ES-I3 (cell line): ENCODE measurements at regions not wholly inside any gene's neighbourhood (a gene's known extent, or its start where the extent isn't known, plus 50 kb on each side); places are given as distances from the start of the nearest gene placed in this dataset.

Experiments used
- H3K36me3 ChIP-seq: 2 replicates; pipeline ENCODE4 v1.6.1; 2013; ENCODE audit warnings: mild to moderate bottlenecking, low read length, control low read depth, moderate library complexity; ENCODE audit not compliant: insufficient read depth
- H3K4me1 ChIP-seq: 2 replicates; pipeline ENCODE4 v1.6.1; 2013; ENCODE audit warnings: mild to moderate bottlenecking, control low read depth, low read length; ENCODE audit not compliant: insufficient read depth
- H3K9ac ChIP-seq: 2 replicates; pipeline ENCODE4 v1.6.1; 2013; ENCODE audit warnings: low read depth, mild to moderate bottlenecking, low read length, moderate library complexity
- H3K9me3 ChIP-seq: 2 replicates; pipeline ENCODE4 v1.6.1; 2013; ENCODE audit warnings: mild to moderate bottlenecking, low read length, moderate library complexity; ENCODE audit not compliant: control insufficient read depth, insufficient read depth

DNA sequence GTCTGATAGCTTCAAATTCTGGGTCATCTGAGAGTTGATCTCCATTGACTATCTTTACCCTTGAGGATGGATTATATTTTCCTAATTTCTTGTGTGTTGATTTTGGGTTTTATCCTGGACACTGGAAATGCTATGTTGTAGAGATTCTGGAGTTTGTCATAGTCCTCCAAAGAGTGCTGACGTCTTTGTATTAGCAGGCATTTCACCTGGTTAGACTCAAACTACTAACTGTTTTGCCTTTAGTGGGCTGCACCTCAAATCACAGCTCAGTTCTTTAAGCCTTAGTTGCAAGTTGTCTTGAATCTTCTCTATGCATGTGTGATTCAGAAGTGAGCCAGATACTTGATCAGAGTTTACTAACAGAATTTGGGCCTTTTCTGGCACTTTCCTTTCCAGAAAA is 264.3 kb downstream of the RPS24 start:
- peaks cover 19% of the 10 kb centered on the region; the same call in 1 of the 2 replicates for H3K4me1 ChIP-seq
- H3K36me3 ChIP-seq: no peaks in the 10 kb centered on the region
- H3K9me3 ChIP-seq: no peaks in the 10 kb centered on the region
- H3K9ac ChIP-seq: no peak overlapping the region

- Histone ChIP-seq H3K4me1 (peaks cover 13% of the 10 kb centered on the region; the same call in 1 of the 2 replicates), H3K36me3 (no peaks in the 10 kb centered on the region), H3K9ac (no peak overlapping the region), H3K9me3 (no peaks in the 10 kb centered on the region)
Measured at GRCh38 chr10:78298835-78299234, 265.2 kb downstream of the RPS24 start.

DNA sequence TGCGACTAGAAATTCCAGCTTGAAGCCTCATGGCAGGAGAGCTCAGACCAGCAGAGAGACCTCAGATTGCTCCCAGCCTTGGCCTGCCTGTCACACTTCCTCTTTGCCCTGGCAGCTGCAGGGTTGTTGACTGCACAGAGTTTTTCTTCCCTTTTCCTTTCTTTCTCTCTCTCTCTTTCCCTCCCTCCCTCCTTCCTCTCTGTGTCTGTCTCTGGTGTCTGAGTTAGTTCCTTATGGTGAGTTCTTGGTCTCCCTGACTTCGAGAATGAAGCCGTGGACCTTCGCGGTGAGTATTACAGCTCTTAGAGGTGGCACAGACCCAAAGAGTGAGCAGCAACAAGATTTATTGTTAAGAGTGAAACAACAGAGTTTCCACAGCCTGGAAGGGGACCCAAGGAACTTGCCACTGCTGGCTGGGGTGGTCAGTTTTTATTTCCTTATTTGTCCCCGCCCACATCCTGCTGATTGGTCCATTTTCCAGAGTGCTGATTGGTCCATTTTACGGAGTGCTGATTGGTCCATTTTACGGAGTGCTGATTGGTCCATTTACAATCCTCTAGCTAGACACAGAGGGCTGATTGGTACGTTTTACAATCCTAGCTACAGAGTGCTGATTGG is 266.3 kb downstream of the RPS24 start:
- H3K9ac ChIP-seq: no peak overlapping the region
- no peaks in the 10 kb centered on the region for H3K36me3 ChIP-seq
- peaks cover 10% of the 10 kb centered on the region; the same call in 1 of the 2 replicates for H3K4me1 ChIP-seq
- H3K9me3 ChIP-seq: no peaks in the 10 kb centered on the region

- Histone ChIP-seq H3K36me3 (no peaks in the 10 kb centered on the region), H3K9me3 (no peaks in the 10 kb centered on the region), H3K4me1 (peaks cover 10% of the 10 kb centered on the region; the same call in 1 of the 2 replicates)
Measured at GRCh38 chr10:78300526-78300925, 266.9 kb downstream of the RPS24 start.

GRCh38 chr10:78301481-78301880 is 267.8 kb downstream of the RPS24 start:
- H3K9me3 ChIP-seq: no peaks in the 10 kb centered on the region
- no peaks in the 10 kb centered on the region for H3K36me3 ChIP-seq
- no peak overlapping the region for H3K9ac ChIP-seq
- peaks cover 10% of the 10 kb centered on the region; the same call in 1 of the 2 replicates for H3K4me1 ChIP-seq

More at GRCh38 chr10:78300526-78300925, 266.9 kb downstream of the RPS24 start:
- no peak overlapping the region for H3K9ac ChIP-seq

DNA sequence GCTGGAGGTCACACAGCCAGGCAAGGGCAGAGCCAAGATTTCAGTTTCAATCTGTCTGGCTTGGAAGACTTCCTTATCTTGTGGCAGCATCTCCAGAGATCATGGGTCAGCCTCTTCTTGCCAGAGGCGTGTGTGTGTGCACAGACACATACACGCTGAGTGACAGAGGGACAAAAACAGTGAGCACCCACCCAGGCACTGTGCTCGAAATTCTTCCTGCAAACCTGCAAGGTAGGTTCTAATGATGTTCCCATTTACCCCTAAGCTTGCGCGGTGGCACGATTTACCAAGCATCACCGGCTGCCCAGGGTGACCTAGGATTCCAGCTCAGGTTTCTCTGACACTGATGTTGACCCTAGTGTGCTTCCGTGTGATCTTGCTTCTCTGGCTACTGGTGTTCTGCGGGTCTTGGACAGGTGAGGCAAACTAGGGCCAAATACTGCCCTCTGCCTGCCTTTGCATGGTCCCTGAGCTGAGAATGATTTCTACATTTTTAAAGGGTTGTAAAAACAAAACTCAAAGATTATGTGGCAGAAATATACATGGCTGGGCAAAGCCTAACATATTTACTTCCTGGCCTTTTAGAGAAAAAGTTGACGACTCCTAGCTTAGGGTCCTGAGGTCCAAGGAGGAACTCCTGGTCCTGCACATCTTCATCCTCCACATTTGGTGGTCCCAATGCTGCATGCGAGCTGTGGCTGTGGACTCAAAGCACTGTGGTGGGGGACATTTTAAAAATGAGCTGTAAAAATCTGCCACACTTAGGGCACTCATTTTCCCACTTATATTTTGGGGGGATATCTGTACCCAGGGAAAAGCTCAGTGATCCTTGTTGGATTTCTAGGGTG is 268.5 kb downstream of the RPS24 start:
- Histone ChIP-seq H3K4me1 (peaks cover 10% of the 10 kb centered on the region; the same call in 1 of the 2 replicates), H3K9ac (peak overlapping the region; percentile 62), H3K9me3 (no peaks in the 10 kb centered on the region), H3K36me3 (no peaks in the 10 kb centered on the region)

- no peaks in the 10 kb centered on the region for H3K36me3 ChIP-seq
- H3K4me1 ChIP-seq: peaks cover 10% of the 10 kb centered on the region; the same call in 1 of the 2 replicates
- H3K9ac ChIP-seq: peak overlapping the region; percentile 62
- H3K9me3 ChIP-seq: no peaks in the 10 kb centered on the region
Measured at GRCh38 chr10:78302739-78302988, 269.0 kb downstream of the RPS24 start.

- H3K9ac ChIP-seq: peak overlapping the region; percentile 62
- H3K9me3 ChIP-seq: 0 out of 2 replicates have a peak, but pooled peaks cover 2% of the 10 kb centered on the region
- peaks cover 10% of the 10 kb centered on the region; the same call in 1 of the 2 replicates for H3K4me1 ChIP-seq
- no peaks in the 10 kb centered on the region for H3K36me3 ChIP-seq
Measured at GRCh38 chr10:78302989-78303854, 269.6 kb downstream of the RPS24 start.

DNA sequence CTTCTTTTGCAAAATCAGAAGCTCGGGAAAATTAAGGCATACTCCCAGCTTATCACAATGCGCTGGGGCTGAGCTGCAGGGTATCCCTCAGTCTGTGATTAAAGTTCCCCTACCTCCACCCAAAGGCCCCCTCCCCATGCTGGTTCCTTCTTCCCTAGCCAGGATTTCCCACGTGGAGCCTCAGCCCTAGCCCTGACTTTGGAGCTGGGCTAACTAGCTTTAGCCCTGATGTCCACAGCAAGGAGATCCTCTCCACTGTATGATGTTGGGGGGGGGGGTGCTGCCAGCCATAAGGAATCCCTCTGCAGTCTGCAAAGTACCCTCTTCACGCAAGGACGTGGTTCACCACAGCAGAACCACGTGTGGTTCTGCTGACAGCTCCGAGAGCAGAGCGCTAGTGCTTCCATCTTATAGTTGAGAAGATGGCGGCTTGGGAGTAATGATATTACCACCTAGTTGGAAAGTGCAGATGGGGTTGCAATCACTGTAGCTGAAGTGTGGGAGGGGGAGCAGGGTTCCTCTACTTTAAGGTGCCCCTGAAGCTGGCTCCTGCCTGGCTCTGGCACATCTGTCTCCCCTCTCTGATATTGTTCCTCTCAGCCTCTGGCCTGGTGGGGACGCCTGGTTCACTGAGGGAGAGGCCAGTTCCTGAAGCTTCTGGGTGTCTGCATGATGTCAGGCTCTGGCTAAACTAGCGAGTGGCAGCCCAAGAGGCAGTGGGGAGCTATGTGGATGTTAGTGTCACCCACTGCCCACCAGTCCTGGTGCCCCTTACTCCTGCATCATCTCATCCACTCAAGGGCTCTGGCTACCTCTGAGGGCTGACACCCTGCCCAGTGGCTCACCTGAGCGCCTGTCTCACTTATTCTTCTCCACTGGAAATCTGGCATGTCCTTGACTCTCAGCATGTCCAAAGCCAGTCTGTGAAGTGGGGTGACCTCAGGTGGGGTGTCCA is 270.7 kb downstream of the RPS24 start:
- Histone ChIP-seq H3K9ac (no peak overlapping the region), H3K4me1 (peaks cover 10% of the 10 kb centered on the region; the same call in 1 of the 2 replicates), H3K9me3 (0 out of 2 replicates have a peak, but pooled peaks cover 2% of the 10 kb centered on the region), H3K36me3 (no peaks in the 10 kb centered on the region)

- Histone ChIP-seq H3K4me1 (peaks cover 10% of the 10 kb centered on the region; the same call in 1 of the 2 replicates), H3K9me3 (0 out of 2 replicates have a peak, but pooled peaks cover 2% of the 10 kb centered on the region), H3K9ac (no peak overlapping the region), H3K36me3 (no peaks in the 10 kb centered on the region)
Measured at GRCh38 chr10:78305311-78305710, 271.6 kb downstream of the RPS24 start.

- 0 out of 2 replicates have a peak, but pooled peaks cover 2% of the 10 kb centered on the region for H3K9me3 ChIP-seq
- no peak overlapping the region for H3K9ac ChIP-seq
- H3K36me3 ChIP-seq: no peaks in the 10 kb centered on the region
- H3K4me1 ChIP-seq: peaks cover 10% of the 10 kb centered on the region; the same call in 1 of the 2 replicates
Measured at GRCh38 chr10:78306358-78306757, 272.7 kb downstream of the RPS24 start.

DNA sequence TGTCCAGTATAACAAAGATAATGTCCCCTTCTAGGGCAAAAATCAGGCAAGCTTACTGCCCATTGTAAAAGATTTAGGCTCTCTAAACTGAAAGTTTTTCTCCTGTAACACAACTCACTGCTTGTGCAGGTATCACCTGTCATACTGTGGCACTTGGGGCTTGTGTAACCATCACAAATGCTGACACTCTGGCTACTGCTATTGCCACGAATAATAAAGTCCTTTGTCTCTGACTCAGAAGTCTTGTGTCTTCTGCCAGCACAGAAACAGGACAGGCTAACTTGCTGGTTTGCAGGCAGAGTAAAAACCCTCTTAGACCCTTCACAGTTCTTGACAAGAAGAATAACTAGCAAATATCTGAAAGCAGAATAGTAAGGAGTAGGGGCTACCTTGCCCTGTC is 273.9 kb downstream of the RPS24 start:
- no peak overlapping the region for H3K9ac ChIP-seq

DNA sequence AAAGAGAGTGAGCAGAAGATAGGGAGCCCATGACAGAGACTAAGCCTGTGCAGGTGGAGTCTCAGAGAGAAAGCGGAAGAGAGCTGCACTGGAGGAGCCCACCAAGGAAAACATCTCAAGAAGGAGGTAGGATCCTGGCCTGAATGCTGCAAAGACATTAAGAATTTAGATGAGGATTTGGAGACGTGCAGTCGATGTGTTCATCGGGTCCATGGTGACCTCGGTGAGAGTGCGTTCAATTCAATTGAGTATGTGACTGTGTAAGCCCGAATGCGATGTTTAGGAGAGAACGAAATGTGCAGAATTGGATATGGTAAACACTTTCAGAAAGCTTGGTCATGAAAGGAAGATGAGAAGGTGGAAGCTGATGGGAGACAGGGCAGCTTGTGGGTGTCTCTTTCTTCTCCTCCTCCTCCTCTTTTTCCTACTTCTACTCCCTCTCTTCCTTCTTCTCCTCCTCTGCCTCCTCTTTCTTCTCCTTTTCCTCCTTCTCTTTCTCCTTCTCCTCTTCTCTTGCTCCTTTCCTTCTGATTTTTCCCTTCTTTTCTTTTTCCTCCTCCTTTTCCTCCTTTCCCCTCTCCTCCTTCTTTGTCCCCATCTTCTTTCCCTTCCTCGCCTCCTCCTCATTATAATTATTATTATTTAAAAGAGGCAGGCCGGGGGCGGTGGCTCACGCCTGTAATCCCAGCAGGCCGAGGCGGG is 276.0 kb downstream of the RPS24 start:
- no peaks in the 10 kb centered on the region; the same call in 1 of the 2 replicates for H3K4me1 ChIP-seq
- H3K9ac ChIP-seq: no peak overlapping the region
- 0 out of 2 replicates have a peak, but pooled peaks cover 2% of the 10 kb centered on the region for H3K9me3 ChIP-seq
- no peaks in the 10 kb centered on the region for H3K36me3 ChIP-seq

More for the DNA sequence above, 273.9 kb downstream of the RPS24 start:
- Histone ChIP-seq H3K9me3 (0 out of 2 replicates have a peak, but pooled peaks cover 2% of the 10 kb centered on the region), H3K4me1 (peaks cover under 1% of the 10 kb centered on the region; the same call in 1 of the 2 replicates), H3K36me3 (no peaks in the 10 kb centered on the region)
